Peyer's patch (tissue), 4 donors: ENCODE measurements at regions not wholly inside any gene's neighbourhood (a gene's known extent, or its start where the extent isn't known, plus 50 kb on each side); places are given as distances from the start of the nearest gene placed in this dataset.

Source experiments
- CTCF ChIP-seq, 6 experiments: fragments of 450-650 bp in 4 of 6; fragments of 200-600 bp in 2 of 6; sonication (generic) in 1 of 6; IDR thresholded peaks; one replicate each; pipeline ENCODE4 v1.5.1; 2017 to 2019; ENCODE audit warnings: antibody characterized with exemption in 6 of 6, mild to moderate bottlenecking in 3 of 6, moderate library complexity in 1 of 6
- POLR2A ChIP-seq, 2 donors: fragments of 450-650 bp; IDR thresholded peaks; one replicate each; pipeline ENCODE4 v1.5.1; 2017; ENCODE audit warnings: antibody characterized with exemption in 2 of 2, mild to moderate bottlenecking in 2 of 2, moderate library complexity in 2 of 2

GRCh38 chr1:222306011-222306410 lies 241.9 kb downstream of the HHIPL2 start:
- no peak for TF ChIP-seq CTCF (IDR thresholded peaks at IDR 0.05)
- no peak for TF ChIP-seq POLR2A (IDR thresholded peaks at IDR 0.05)
